ENCODE measurements at regions not wholly inside any gene's neighbourhood (a gene's known extent, or its start where the extent isn't known, plus 50 kb on each side); places are given as distances from the start of the nearest gene placed in this dataset.

- no peak for TF ChIP-seq ZNF462 (CRISPR knock-in tag; IDR thresholded peaks at IDR 0.05)
- no peak for TF ChIP-seq EZH2phosphoT487 (IDR thresholded peaks at IDR 0.05; ENCODE audit: unreplicated experiment)
- TF ChIP-seq ZNF114 (CRISPR knock-in tag; IDR thresholded peaks at IDR 0.05), result no peak
- TF ChIP-seq POLR2AphosphoS5 (IDR thresholded peaks at IDR 0.05; ENCODE audit: low read depth), result no peak
- no peak for TF ChIP-seq ETS1 (IDR thresholded peaks at IDR 0.05)
Measured at GRCh38 chr5:42872865-42873264, 61.2 kb upstream of the SELENOP start (continued).

GRCh38 chr5:42870882-42871418, 59.3 kb upstream of the SELENOP start:
- H3K27ac Mint-ChIP-seq, result no peak overlapping the region; the same call in 1 of the 2 replicates
- 0 out of 3 replicates have a peak, but pooled peaks cover 4% of the 10 kb centered on the region for H3K4me1 Mint-ChIP-seq
- no peaks in the 10 kb centered on the region for H3K36me3 ChIP-seq (ENCODE audit: insufficient read depth)
- H2AFZ ChIP-seq, result no peak overlapping the region
- peaks cover 26% of the 10 kb centered on the region; the same call in 2 of the 3 replicates for H3K9me3 Mint-ChIP-seq
- no peak overlapping the region for H3K4me3 Mint-ChIP-seq
- no peak for ATAC-seq
- no peaks in the 10 kb centered on the region for H4K20me1 ChIP-seq (replicated peaks; ENCODE audit: insufficient read depth)
- H3K27ac ChIP-seq (ENCODE audit: low read depth), result no peak overlapping the region
- no peak for DNase-seq (ENCODE audit: low spot score)
- no peak overlapping the region for H3K4me2 ChIP-seq
- H3K36me3 Mint-ChIP-seq (ENCODE audit: low read depth), result peaks cover 2% of the 10 kb centered on the region; the same call in 2 of the 3 replicates
- no peaks in the 10 kb centered on the region for H3K4me1 ChIP-seq (ENCODE audit: insufficient read depth)
- H3K9me2 ChIP-seq (ENCODE audit: insufficient read depth), result peaks cover 7% of the 10 kb centered on the region; the same call in 1 of the 2 replicates
- peaks cover 5% of the 10 kb centered on the region for H3K27me3 Mint-ChIP-seq (ENCODE audit: insufficient read depth, low read depth, poor library complexity)
- H3F3A ChIP-seq (replicated peaks; ENCODE audit: low read depth), result no peaks in the 10 kb centered on the region
- H3K79me2 ChIP-seq (replicated peaks; ENCODE audit: insufficient read depth), result no peaks in the 10 kb centered on the region
- H3K4me3 ChIP-seq, result no peak overlapping the region
- H3K27me3 ChIP-seq (ENCODE audit: insufficient read depth), result no peaks in the 10 kb centered on the region
- TF ChIP-seq REST (IDR thresholded peaks at IDR 0.05; ENCODE audit: unreplicated experiment) (no peak), JUNB (IDR thresholded peaks at IDR 0.05; ENCODE audit: unreplicated experiment) (no peak), POLR2AphosphoS5 (IDR thresholded peaks at IDR 0.05; ENCODE audit: low read depth) (no peak), ZNF114 (CRISPR knock-in tag; IDR thresholded peaks at IDR 0.05) (no peak), CREB1 (CRISPR knock-in tag; IDR thresholded peaks at IDR 0.05; ENCODE audit: low read depth) (no peak), ETS1 (IDR thresholded peaks at IDR 0.05) (no peak), STAT1 (IDR thresholded peaks at IDR 0.05; ENCODE audit: unreplicated experiment) (no peak), NANOG (IDR thresholded peaks at IDR 0.05; ENCODE audit: borderline replicate concordance) (no peak), ZNF331 (CRISPR knock-in tag; IDR thresholded peaks at IDR 0.05; ENCODE audit: low read depth) (no peak), EZH2phosphoT487 (IDR thresholded peaks at IDR 0.05; ENCODE audit: unreplicated experiment) (no peak)

Measured in GM23338 (cell line).